PC-9 (cell line): ENCODE measurements at regions not wholly inside any gene's neighbourhood (a gene's known extent, or its start where the extent isn't known, plus 50 kb on each side); places are given as distances from the start of the nearest gene placed in this dataset.
A peak's percentile ranks its signal among the peaks of the same experiment; 100 is the strongest.

Experiments
- BruUV-seq: library from RNA; stranded (reverse); fragments of 400-500 nt; replicated peaks from 2 replicates; lab custom pipeline; 2021; lab: Mats Ljungman, UMichigan
- CTCF ChIA-PET: fragments of 300-600 bp; sonication (Branson Sonifier 250); formaldehyde crosslinking; loops from one replicate; lab custom pipeline; 2022; ENCODE audit warnings: antibody characterized with exemption; lab: Charles Lee
- POLR2A ChIA-PET: fragments of 300-600 bp; sonication (Branson Sonifier 250); formaldehyde crosslinking; loops from one replicate; lab custom pipeline; 2022; ENCODE audit warnings: antibody characterized with exemption; ENCODE audit not compliant: unreplicated experiment; lab: Charles Lee
- DNase-seq, 2 experiments: peaks; one replicate each; pipeline versions ENCODE4 v3.0.0 to v3.0.0-alpha.2; 2015 to 2022; ENCODE audit warnings: mixed read lengths in 1 of 2
- H2AFZ ChIP-seq: fragments of 200-600 bp; sonication (generic); 2 replicates; pipeline ENCODE4 v1.8.1; 2017; ENCODE audit warnings: antibody characterized with exemption
- H3F3A ChIP-seq: fragments of 200-600 bp; sonication (generic); 2 replicates; pipeline ENCODE4 v1.8.1; 2017; ENCODE audit warnings: antibody characterized with exemption, mild to moderate bottlenecking, low read depth; ENCODE audit not compliant: insufficient read depth
- H3K27ac ChIP-seq: fragments of 200-600 bp; sonication (generic); 2 replicates; pipeline ENCODE4 v1.6.1; 2016; ENCODE audit warnings: mixed run types
- H3K27me3 ChIP-seq: fragments of 200-600 bp; sonication (generic); 2 replicates; pipeline ENCODE4 v1.6.1; 2016; ENCODE audit warnings: low read depth, mixed run types; ENCODE audit not compliant: insufficient read depth
- H3K36me3 ChIP-seq: fragments of 200-600 bp; sonication (generic); 2 replicates; pipeline ENCODE4 v1.6.1; 2016; ENCODE audit warnings: low read depth, mixed run types
- H3K4me1 ChIP-seq: fragments of 200-600 bp; sonication (generic); replicated peaks from 2 replicates; pipeline ENCODE4 v1.6.1; 2016; ENCODE audit warnings: mixed run types; ENCODE audit not compliant: insufficient read depth
- H3K4me2 ChIP-seq: fragments of 200-600 bp; sonication (generic); 2 replicates; pipeline ENCODE4 v1.6.1; 2017; ENCODE audit warnings: mixed run types
- H3K4me3 ChIP-seq: fragments of 200-600 bp; sonication (generic); 2 replicates; pipeline ENCODE4 v1.6.1; 2016; ENCODE audit warnings: mixed run types
- H3K79me2 ChIP-seq: fragments of 200-600 bp; sonication (generic); 2 replicates; pipeline ENCODE4 v1.6.1; 2017; ENCODE audit warnings: low read depth, mixed run types
- H3K9me2 ChIP-seq: fragments of 200-600 bp; sonication (generic); 2 replicates; pipeline ENCODE4 v1.8.1; 2017; ENCODE audit warnings: mild to moderate bottlenecking; ENCODE audit not compliant: insufficient read depth
- H3K9me3 ChIP-seq: fragments of 200-600 bp; sonication (generic); 2 replicates; pipeline ENCODE4 v1.8.1; 2016; ENCODE audit warnings: low read depth; ENCODE audit not compliant: insufficient read depth
- H4K20me1 ChIP-seq: fragments of 200-600 bp; sonication (generic); 2 replicates; pipeline ENCODE4 v1.8.1; 2017; ENCODE audit not compliant: insufficient read depth
- CTCF ChIP-seq: fragments of 200-600 bp; sonication (generic); conservative IDR thresholded peaks from 2 replicates; pipeline ENCODE4 v1.6.1; 2017; ENCODE audit warnings: mixed run types, antibody characterized with exemption, mild to moderate bottlenecking, moderate library complexity
- EZH2 ChIP-seq: fragments of 200-600 bp; sonication (generic); IDR thresholded peaks from 2 replicates; pipeline ENCODE4 v1.8.0; 2017; ENCODE audit warnings: antibody characterized with exemption, low read depth
- intact Hi-C: fragments of 100-400 bp; cut with micrococcal nuclease; formaldehyde crosslinking; loops from one replicate; pipeline ENCODE4 v1.10.0; 2022; ENCODE audit not compliant: unreplicated experiment

- Histone ChIP-seq H3K9me2 (no peaks in the 10 kb centered on the region), H3K27me3 (no peaks in the 10 kb centered on the region), H3K27ac (peak overlapping the region; percentile 40), H4K20me1 (no peaks in the 10 kb centered on the region), H2AFZ (no peak overlapping the region), H3K79me2 (no peaks in the 10 kb centered on the region), H3K36me3 (no peaks in the 10 kb centered on the region), H3K4me2 (peak overlapping the region; percentile 35), H3K4me1 (peaks cover 16% of the 10 kb centered on the region), H3K9me3 (no peaks in the 10 kb centered on the region), H3K4me3 (no peak overlapping the region), H3F3A (no peaks in the 10 kb centered on the region)
- BruUV-seq, result no TSS peak
- ChIA-PET POLR2A (no interaction called here), CTCF (no interaction called here)
- intact Hi-C loops, result no loop called here
- TF ChIP-seq EZH2 (no peak), CTCF (no peak)
- DNase-seq, result peak in 1 of 2 experiments; percentile 48
Observed at GRCh38 chrX:13518126-13518525, 51.3 kb upstream of the EGFL6 start.

DNA sequence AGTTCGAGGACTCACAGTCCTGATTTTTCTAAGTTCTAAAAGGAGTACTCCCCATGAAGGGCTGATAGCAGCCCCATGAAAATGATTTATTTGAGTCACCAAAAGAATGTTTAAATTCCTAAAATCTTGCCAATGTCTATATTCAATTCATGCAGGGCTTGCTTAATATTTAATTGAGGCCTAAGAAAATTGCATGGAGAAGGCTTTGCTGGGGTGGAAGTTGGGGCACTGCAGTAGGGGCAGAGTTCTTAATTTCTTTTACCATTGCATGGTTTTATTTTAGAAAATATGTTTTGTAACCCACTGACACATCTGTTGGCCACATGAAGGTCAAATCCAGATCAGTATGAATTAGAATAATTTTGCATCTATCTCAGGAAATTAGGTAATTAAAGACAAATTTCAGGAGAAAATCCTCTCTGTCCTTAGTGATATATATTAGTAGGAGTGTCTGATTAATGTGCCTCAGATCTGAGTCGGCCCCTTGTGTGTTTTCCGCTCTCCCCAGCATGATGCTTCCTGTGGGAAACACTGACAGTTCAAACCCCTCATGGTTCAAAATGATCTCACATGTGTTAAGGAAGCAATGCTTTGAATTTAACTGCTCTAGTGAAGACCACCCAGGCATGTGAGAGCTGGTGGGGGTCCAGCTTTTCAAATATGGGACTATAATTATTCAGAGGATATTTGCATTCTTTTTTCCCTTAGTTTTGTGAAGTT is 54.0 kb upstream of the EGFL6 start:
- Histone ChIP-seq H3K27ac (no peak overlapping the region), H3F3A (no peaks in the 10 kb centered on the region), H3K36me3 (no peaks in the 10 kb centered on the region), H2AFZ (no peak overlapping the region), H3K9me3 (no peaks in the 10 kb centered on the region), H3K79me2 (no peaks in the 10 kb centered on the region), H3K27me3 (no peaks in the 10 kb centered on the region), H3K4me1 (peaks cover 16% of the 10 kb centered on the region), H3K9me2 (no peaks in the 10 kb centered on the region), H4K20me1 (no peaks in the 10 kb centered on the region), H3K4me3 (no peak overlapping the region), H3K4me2 (no peak overlapping the region)
- TF ChIP-seq CTCF, result no peak
- intact Hi-C loops, result no loop called here
- POLR2A ChIA-PET, result no interaction called here
- CTCF ChIA-PET, result no interaction called here
- no peak for DNase-seq
- BruUV-seq, result no TSS peak

DNA sequence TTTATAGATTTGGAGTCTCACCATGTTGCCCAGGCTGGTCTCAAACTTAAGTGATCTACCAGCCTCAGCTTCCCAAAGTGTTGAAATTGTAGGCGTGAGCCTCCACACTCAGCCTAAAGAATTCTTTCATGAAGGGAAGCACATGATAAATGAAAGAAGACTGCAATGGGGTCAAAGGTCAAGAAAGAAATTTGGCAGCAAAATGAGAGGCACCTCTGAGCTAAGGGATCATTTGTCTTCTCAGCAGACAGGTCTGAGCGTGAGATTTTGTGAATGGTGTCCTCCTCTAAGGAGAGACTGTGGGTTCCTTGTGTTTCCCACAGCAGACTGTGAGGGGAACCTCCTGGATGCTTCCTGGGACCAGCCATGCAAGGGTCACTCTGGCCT is 57.5 kb upstream of the EGFL6 start:
- ChIA-PET CTCF (no interaction called here), POLR2A (no interaction called here)
- BruUV-seq, result no TSS peak

More for the DNA sequence above, 57.5 kb upstream of the EGFL6 start:
- Histone ChIP-seq H3K27me3 (no peaks in the 10 kb centered on the region), H3K4me2 (no peak overlapping the region), H3K27ac (no peak overlapping the region), H3K79me2 (no peaks in the 10 kb centered on the region), H2AFZ (no peak overlapping the region), H4K20me1 (no peaks in the 10 kb centered on the region), H3K36me3 (no peaks in the 10 kb centered on the region), H3K9me3 (no peaks in the 10 kb centered on the region), H3K9me2 (no peaks in the 10 kb centered on the region), H3K4me1 (no peaks in the 10 kb centered on the region), H3K4me3 (no peak overlapping the region), H3F3A (no peaks in the 10 kb centered on the region)
- no peak for TF ChIP-seq CTCF
- TF ChIP-seq EZH2, result no peak
- DNase-seq, result no peak
- intact Hi-C loops, result no loop called here
